Neural cell (in vitro differentiated cells): ENCODE measurements at regions not wholly inside any gene's neighbourhood (a gene's known extent, or its start where the extent isn't known, plus 50 kb on each side); places are given as distances from the start of the nearest gene placed in this dataset.

Experiments used
- EP300 ChIP-seq: fragments of 450-650 bp; conservative IDR thresholded peaks from 2 replicates; pipeline ENCODE4 v1.6.1; 2014; ENCODE audit warnings: antibody characterized with exemption, mild to moderate bottlenecking, moderate library complexity; ENCODE audit not compliant: poor library complexity, severe bottlenecking
- EZH2 ChIP-seq: fragments of 200-600, 300-800 bp; shearing (Covaris generic), sonication (generic); IDR thresholded peaks from 2 replicates; pipeline ENCODE4 v1.6.1; 2014; ENCODE audit warnings: antibody characterized with exemption, low read length, borderline replicate concordance, mild to moderate bottlenecking; ENCODE audit not compliant: insufficient read depth, poor library complexity, severe bottlenecking
- POLR2AphosphoS5 ChIP-seq: IDR thresholded peaks from 2 replicates; pipeline ENCODE4 v1.6.1; 2012
- RAD21 ChIP-seq: fragments of 450-650 bp; conservative IDR thresholded peaks from 2 replicates; pipeline ENCODE4 v1.6.1; 2014; ENCODE audit warnings: antibody characterized with exemption, mild to moderate bottlenecking, moderate library complexity
- SMC3 ChIP-seq: fragments of 450-650 bp; conservative IDR thresholded peaks from 2 replicates; pipeline ENCODE4 v1.6.1; 2014; ENCODE audit warnings: antibody characterized with exemption, mild to moderate bottlenecking, moderate library complexity; ENCODE audit not compliant: poor library complexity
- TAF1 ChIP-seq: IDR thresholded peaks from 2 replicates; pipeline ENCODE4 v1.6.1; 2012; ENCODE audit warnings: low read depth
- TF ChIP-seq, protein P1 (sequence below): fragments of 450-650 bp; IDR thresholded peaks from 2 replicates; pipeline ENCODE4 v1.5.1; 2014; ENCODE audit warnings: antibody characterized with exemption, mild to moderate bottlenecking, moderate library complexity; ENCODE audit not compliant: poor library complexity, severe bottlenecking
- TF ChIP-seq, protein P2 (sequence below): IDR thresholded peaks from 2 replicates; pipeline ENCODE4 v1.6.1; 2012; ENCODE audit warnings: borderline replicate concordance

DNA sequence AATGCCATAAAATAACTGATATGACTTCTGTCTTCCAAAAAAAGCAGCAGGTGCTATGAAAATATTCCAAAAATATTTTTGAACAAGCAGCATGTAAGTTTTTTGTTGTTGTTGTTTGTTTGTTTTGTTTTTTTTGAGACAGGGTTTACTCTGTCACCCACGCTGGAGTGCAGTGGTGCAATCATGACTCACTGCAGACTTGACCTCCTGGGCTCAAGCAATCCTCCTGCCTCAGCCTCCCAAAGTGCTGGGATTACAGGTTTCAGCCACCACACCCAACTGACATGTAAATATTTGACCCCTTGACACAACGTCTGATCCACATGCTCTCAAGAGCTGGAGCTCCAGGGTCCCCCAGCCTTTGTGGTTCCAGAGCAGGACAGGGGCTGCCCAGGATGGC is 98.4 kb downstream of the LITAF start:
- TF ChIP-seq, protein P1, sequence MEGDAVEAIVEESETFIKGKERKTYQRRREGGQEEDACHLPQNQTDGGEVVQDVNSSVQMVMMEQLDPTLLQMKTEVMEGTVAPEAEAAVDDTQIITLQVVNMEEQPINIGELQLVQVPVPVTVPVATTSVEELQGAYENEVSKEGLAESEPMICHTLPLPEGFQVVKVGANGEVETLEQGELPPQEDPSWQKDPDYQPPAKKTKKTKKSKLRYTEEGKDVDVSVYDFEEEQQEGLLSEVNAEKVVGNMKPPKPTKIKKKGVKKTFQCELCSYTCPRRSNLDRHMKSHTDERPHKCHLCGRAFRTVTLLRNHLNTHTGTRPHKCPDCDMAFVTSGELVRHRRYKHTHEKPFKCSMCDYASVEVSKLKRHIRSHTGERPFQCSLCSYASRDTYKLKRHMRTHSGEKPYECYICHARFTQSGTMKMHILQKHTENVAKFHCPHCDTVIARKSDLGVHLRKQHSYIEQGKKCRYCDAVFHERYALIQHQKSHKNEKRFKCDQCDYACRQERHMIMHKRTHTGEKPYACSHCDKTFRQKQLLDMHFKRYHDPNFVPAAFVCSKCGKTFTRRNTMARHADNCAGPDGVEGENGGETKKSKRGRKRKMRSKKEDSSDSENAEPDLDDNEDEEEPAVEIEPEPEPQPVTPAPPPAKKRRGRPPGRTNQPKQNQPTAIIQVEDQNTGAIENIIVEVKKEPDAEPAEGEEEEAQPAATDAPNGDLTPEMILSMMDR = no peak
- TF ChIP-seq EZH2 (no peak), EP300 (no peak), RAD21 (no peak), POLR2AphosphoS5 (no peak), SMC3 (no peak), TAF1 (no peak)
- TF ChIP-seq, protein P2, sequence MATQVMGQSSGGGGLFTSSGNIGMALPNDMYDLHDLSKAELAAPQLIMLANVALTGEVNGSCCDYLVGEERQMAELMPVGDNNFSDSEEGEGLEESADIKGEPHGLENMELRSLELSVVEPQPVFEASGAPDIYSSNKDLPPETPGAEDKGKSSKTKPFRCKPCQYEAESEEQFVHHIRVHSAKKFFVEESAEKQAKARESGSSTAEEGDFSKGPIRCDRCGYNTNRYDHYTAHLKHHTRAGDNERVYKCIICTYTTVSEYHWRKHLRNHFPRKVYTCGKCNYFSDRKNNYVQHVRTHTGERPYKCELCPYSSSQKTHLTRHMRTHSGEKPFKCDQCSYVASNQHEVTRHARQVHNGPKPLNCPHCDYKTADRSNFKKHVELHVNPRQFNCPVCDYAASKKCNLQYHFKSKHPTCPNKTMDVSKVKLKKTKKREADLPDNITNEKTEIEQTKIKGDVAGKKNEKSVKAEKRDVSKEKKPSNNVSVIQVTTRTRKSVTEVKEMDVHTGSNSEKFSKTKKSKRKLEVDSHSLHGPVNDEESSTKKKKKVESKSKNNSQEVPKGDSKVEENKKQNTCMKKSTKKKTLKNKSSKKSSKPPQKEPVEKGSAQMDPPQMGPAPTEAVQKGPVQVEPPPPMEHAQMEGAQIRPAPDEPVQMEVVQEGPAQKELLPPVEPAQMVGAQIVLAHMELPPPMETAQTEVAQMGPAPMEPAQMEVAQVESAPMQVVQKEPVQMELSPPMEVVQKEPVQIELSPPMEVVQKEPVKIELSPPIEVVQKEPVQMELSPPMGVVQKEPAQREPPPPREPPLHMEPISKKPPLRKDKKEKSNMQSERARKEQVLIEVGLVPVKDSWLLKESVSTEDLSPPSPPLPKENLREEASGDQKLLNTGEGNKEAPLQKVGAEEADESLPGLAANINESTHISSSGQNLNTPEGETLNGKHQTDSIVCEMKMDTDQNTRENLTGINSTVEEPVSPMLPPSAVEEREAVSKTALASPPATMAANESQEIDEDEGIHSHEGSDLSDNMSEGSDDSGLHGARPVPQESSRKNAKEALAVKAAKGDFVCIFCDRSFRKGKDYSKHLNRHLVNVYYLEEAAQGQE = no peak
